Muscle of leg (tissue), 3 donors: ENCODE measurements at regions not wholly inside any gene's neighbourhood (a gene's known extent, or its start where the extent isn't known, plus 50 kb on each side); places are given as distances from the start of the nearest gene placed in this dataset.

ENCODE experiments used
- DNase-seq: peaks from one replicate; pipeline ENCODE4 v3.0.0; 2013
- H3K27ac ChIP-seq: one replicate; pipeline ENCODE4 v1.5.1; 2013; ENCODE audit warnings: mild to moderate bottlenecking, low read length, control low read depth
- H3K27me3 ChIP-seq: one replicate; pipeline ENCODE4 v1.6.1; 2013; ENCODE audit warnings: low read length; ENCODE audit not compliant: control insufficient read depth, insufficient read depth
- H3K36me3 ChIP-seq: one replicate; pipeline ENCODE4 v1.6.1; 2013; ENCODE audit warnings: low read length; ENCODE audit not compliant: control insufficient read depth, insufficient read depth
- H3K4me1 ChIP-seq: one replicate; pipeline ENCODE4 v1.6.1; 2013; ENCODE audit warnings: low read length; ENCODE audit not compliant: control insufficient read depth, insufficient read depth
- H3K4me3 ChIP-seq: one replicate; pipeline ENCODE4 v1.5.1; 2013; ENCODE audit warnings: low read length, control low read depth
- H3K9me3 ChIP-seq: replicated peaks from 2 replicates; pipeline ENCODE4 v1.6.1; 2013; ENCODE audit warnings: low read depth, low read length; ENCODE audit not compliant: control insufficient read depth
- WGBS: methylation state at CpG from one replicate; pipeline ENCODE4 v1.1.5; 2013; ENCODE audit warnings: missing lambda C conversion rate; ENCODE audit not compliant: insufficient coverage; 5-methylcytosine and 5-hydroxymethylcytosine counted together

DNA sequence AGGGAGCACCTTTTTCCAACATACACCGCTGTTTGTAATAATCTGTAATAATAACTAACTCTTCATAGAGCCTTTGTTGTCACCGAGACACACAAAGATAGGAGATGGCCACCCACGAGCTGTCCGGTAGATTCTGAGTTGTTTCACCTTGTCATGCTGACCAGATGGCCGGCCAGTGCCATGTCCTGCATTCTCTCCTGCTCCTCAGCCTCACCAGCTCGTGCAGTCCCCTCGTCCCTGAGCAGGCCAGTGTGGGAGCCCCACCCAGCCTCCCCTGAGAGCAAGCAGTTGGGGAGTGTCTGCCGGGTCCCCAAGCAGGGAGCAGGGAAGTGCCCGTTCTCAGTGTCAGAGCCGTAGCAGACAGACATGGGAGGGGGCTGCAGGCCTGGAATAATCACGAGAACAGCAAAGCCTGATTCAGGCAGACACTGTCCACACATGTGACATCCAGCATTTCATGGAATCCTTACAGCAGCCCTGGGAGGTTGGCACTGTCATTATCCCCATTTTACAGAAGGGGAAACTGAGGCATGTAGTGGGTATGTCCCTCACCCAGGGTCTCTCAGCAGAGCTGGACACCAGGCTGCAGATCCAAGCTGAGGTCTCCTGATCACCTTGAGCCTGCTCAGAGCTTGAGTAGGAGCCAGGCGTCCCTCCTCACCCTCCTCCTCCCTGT, 178.5 kb upstream of the CIBAR2 start:
- Histone ChIP-seq H3K27me3 (no peaks in the 10 kb centered on the region), H3K4me1 (peaks cover 66% of the 10 kb centered on the region), H3K4me3 (no peak overlapping the region), H3K36me3 (peaks cover 3% of the 10 kb centered on the region), H3K27ac (no peak overlapping the region), H3K9me3 (no peaks in the 10 kb centered on the region)
- DNase-seq = no peak
- WGBS = 73% methylated on average over 7 of the region's 12 CpGs

DNA sequence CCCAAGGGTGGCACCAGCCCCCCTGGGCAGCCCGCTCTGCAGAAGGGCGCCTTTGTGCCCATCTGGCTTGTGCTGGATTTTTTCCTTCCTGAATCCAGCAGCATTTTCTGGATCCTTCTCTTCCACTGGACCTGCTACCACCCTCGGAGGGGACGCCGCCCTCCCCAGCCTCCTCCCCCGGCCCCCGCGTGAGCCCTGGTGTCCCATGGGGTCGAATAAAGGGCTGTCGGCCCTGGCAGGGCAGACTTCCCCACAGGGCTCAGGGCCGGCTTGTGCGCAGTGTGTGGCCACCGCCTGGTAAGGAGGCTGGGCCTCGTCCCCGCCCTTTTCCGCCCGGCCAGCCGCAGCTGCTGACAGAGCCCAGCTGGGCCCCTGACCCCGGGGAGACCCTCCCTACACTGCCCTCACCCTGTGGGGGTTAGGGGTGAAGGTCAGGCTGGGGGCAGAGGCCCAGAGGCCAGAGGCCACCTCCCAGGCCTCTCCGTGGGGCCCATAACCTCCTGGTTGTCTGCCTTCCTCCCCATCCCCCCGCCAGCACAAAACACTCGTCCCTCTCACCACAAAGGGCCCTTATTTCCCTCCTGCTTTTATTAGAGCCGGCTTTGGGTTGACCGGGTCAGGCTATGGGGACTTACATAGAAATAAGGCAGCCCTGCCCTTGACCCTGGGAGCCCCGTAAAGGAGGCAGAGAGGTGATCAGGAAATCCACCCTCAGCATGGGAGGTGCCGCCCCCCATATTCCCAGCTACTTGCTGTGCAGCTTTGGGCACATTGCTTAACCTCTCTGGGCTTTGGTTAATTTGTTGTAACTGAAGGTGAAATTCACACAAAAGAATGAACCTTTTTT, 179.3 kb upstream of the CIBAR2 start:
- peaks cover 8% of the 10 kb centered on the region for H3K36me3 ChIP-seq
- H3K4me3 ChIP-seq = no peak overlapping the region
- no peak overlapping the region for H3K27ac ChIP-seq
- H3K9me3 ChIP-seq = no peaks in the 10 kb centered on the region
- H3K4me1 ChIP-seq = peaks cover 58% of the 10 kb centered on the region
- peak; percentile 68 for DNase-seq
- 71% methylated on average over 4 of the region's 26 CpGs for WGBS
- no peaks in the 10 kb centered on the region for H3K27me3 ChIP-seq

DNA sequence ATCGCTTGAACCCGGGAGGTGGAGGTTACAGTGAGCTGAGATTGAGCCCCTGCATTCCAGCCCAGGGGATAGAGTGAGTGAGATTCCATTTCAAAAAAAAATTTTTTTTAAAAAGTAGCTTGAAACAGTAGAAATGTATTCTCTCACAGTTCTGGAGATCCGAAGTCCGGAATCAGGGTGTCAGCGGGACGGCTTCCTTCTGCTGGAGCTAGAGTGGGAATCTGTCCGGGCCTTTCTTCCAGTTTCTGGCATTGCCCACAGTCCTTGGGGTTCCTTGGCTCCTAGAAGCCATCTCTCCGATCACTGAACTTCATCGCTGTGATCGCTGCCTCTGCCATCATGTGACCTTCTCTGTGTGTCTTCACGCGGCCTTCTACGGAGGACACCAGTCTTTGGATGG, 181.2 kb upstream of the CIBAR2 start:
- H3K4me3 ChIP-seq = no peak overlapping the region
- WGBS = 86% methylated on average over 12 of the region's 13 CpGs
- no peaks in the 10 kb centered on the region for H3K27me3 ChIP-seq
- H3K36me3 ChIP-seq = peaks cover 8% of the 10 kb centered on the region
- H3K4me1 ChIP-seq = peaks cover 44% of the 10 kb centered on the region
- no peak for DNase-seq
- H3K27ac ChIP-seq = no peak overlapping the region
- no peaks in the 10 kb centered on the region for H3K9me3 ChIP-seq

DNA sequence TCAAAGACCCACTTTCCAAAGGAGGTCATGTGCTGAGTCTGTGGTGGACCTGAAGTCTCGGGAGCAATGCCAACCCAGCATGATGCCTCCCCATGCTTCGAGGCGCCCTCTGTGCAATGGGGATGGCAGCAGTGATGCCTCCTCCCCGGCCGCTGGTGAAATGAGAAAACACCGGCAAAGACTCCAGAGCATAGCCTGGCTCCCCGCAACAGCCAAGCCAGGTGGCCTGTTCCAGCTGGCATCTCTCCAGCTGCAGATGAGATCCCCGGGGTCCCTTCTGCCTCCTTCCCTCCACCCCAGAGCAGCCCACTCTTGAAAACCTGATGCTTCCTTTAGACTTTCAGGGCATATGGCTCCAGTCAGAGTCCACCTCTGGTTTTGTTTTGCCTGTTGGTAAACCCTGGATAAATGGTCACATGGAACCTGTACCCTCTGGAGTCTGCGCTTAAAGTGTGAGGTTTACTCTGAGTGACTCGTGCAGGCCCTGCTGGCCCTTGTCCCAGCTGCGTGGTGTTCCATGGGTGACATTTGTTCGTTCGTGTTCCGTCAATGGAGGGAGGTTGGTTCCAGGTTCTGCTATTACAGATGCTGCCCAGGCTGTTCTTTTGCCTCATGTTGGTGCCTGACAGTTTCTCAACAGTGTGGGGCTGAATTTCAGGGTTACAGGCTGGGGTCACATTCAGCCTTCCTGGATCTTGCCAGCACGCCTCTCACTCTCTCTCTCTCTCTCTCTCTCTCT, 181.8 kb upstream of the CIBAR2 start:
- no peaks in the 10 kb centered on the region for H3K27me3 ChIP-seq
- no peak overlapping the region for H3K27ac ChIP-seq
- peaks cover 40% of the 10 kb centered on the region for H3K4me1 ChIP-seq
- no peak overlapping the region for H3K4me3 ChIP-seq
- WGBS = 39% methylated on average over 9 of the region's 15 CpGs
- no peaks in the 10 kb centered on the region for H3K9me3 ChIP-seq
- peaks cover 8% of the 10 kb centered on the region for H3K36me3 ChIP-seq
- DNase-seq = no peak

DNA sequence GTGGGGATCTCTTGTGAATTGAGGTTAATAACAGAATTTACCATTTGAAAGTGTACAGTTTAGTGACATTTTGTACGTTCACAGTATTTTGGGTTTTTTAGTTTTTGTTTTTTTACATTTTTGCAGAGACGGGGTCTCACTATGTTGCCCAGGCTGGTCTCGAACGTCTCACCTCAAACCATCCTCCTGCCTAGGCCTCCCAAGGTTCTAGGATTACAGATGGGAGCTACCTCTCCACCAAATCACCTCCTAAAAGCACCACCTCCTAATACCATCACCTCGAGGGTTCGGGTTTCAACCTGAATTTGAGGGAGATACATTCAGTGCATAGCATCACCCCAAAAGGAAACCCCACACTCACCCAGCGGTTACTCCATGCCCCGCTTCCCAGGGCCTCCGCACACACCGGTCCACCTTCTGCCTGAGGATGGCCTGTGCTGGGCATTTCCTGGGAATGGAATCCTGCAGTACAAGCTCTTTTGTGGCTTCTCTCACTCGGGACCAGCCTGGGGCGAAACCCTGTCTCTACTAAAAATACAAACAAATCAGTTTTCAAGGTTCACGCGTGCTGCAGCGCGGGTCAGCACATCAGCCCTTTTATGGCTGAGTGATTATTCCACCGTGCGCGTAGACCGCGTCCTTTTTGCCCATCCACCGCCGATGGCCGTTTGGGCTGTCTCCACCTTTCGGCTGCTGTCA, 182.7 kb upstream of the CIBAR2 start:
- H3K27me3 ChIP-seq = no peaks in the 10 kb centered on the region
- no peaks in the 10 kb centered on the region for H3K9me3 ChIP-seq
- DNase-seq = no peak
- WGBS = 89% methylated on average over 23 of the region's 25 CpGs
- H3K36me3 ChIP-seq = peaks cover 8% of the 10 kb centered on the region
- no peak overlapping the region for H3K27ac ChIP-seq
- no peak overlapping the region for H3K4me3 ChIP-seq
- H3K4me1 ChIP-seq = peaks cover 31% of the 10 kb centered on the region

GRCh38 chr16:85296859-85297660, 184.8 kb upstream of the CIBAR2 start:
- Histone ChIP-seq H3K4me1 (peaks cover 27% of the 10 kb centered on the region), H3K36me3 (peaks cover 8% of the 10 kb centered on the region), H3K9me3 (no peaks in the 10 kb centered on the region), H3K27ac (no peak overlapping the region), H3K27me3 (no peaks in the 10 kb centered on the region), H3K4me3 (no peak overlapping the region)
- no peak for DNase-seq
- WGBS = 74% methylated on average over 10 of the region's 18 CpGs

- 69% methylated on average over 9 of the region's 9 CpGs for whole genome bisulfite sequencing
- peaks cover 8% of the 10 kb centered on the region for H3K36me3 ChIP-seq
- no peak for DNase-seq
Measured at GRCh38 chr16:85297881-85298280, 185.6 kb upstream of the CIBAR2 start.

DNA sequence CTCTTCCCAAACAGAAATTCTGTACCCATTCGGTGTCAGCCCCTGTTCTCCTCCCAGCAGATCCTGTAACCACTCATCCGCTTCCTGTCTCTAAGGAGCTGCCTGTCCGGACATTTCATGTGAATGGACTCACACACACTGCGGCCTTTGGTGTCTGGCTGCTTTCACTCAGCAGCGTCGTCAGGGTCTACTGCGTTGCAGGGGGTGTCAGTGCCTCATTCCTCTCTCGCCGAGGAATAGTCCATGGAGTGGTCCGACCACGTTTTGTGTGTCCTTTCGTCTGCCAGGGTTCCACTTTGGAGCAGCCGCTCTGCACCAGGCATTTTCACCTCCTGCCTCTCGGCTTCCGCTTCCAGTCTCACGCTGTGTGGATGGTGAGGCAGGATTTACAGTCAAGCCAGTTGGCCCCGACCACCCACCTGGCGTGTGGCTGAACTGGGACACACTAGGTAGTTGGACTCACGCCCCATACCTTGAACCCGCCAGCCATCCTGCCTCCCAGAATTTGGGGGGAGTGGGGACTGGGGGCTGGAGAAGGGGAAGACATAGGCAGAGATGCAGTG, 188.2 kb upstream of the CIBAR2 start:
- peaks cover 5% of the 10 kb centered on the region for H3K36me3 ChIP-seq
- peaks cover 43% of the 10 kb centered on the region for H3K4me1 ChIP-seq
- H3K9me3 ChIP-seq = no peaks in the 10 kb centered on the region
- no peak overlapping the region for H3K4me3 ChIP-seq
- H3K27ac ChIP-seq = no peak overlapping the region
- DNase-seq = no peak
- WGBS = 69% methylated on average over 14 of the region's 20 CpGs
- H3K27me3 ChIP-seq = no peaks in the 10 kb centered on the region

More at GRCh38 chr16:85297881-85298280, 185.6 kb upstream of the CIBAR2 start:
- no peaks in the 10 kb centered on the region for H3K27me3 ChIP-seq
- no peaks in the 10 kb centered on the region for H3K9me3 ChIP-seq
- peaks cover 31% of the 10 kb centered on the region for H3K4me1 ChIP-seq
- H3K4me3 ChIP-seq = no peak overlapping the region
- no peak overlapping the region for H3K27ac ChIP-seq

DNA sequence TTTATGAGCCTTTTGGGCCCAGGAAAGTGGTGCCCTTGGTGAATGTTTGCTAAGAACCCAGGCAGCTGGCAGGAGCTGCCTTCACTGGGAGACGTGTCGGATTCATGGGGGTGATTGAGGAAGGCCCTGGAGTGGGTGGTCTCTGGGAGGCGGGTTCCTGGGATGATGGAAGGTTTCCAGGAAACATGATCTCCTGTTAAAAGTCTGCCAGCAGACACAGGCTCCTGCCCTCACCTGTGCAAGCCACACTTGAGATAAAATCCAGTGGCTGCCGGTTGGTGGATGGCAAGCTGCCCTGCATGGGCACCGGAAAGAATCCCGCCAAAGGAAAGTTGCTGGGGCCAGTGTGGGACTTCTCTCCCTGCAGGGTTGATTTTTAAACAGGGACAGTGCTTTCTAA, 189.0 kb upstream of the CIBAR2 start:
- Histone ChIP-seq H3K27me3 (no peaks in the 10 kb centered on the region), H3K27ac (no peak overlapping the region), H3K4me3 (no peak overlapping the region), H3K4me1 (peaks cover 50% of the 10 kb centered on the region), H3K36me3 (peaks cover under 1% of the 10 kb centered on the region), H3K9me3 (no peaks in the 10 kb centered on the region)
- no peak for DNase-seq
- 46% methylated on average over 4 of the region's 6 CpGs for WGBS
